Astrocyte (in vitro differentiated cells and primary cell): ENCODE measurements at regions not wholly inside any gene's neighbourhood (a gene's known extent, or its start where the extent isn't known, plus 50 kb on each side); places are given as distances from the start of the nearest gene placed in this dataset.

Experiments
- CTCF ChIP-seq: IDR thresholded peaks from 2 replicates; pipeline ENCODE4 v1.5.1; 2011; ENCODE audit warnings: low read depth, mild to moderate bottlenecking, inconsistent platforms, low read length, moderate library complexity; ENCODE audit not compliant: insufficient read depth
- EZH2 ChIP-seq: IDR thresholded peaks from 2 replicates; pipeline ENCODE4 v1.6.1; 2012; ENCODE audit warnings: mild to moderate bottlenecking, low read length, inconsistent platforms; ENCODE audit not compliant: insufficient read depth

DNA sequence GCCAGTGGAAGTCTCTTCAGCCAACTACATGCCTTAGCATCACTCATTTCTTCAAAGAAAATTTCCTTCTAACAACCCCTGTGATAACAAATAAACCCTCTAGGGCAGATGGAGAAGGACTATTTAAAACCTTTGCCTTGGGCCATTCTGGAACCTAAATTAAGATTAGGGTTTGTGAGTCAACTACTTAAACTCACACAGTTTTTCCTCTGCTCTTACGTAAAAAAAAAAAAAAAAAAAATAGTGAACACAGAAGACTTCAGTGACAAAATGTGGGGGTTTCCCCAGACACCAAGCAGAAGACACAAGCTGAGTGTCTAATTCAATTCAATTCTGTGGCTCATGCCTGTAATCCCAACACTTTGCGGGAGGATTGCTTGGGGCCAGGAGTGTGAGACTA is 65.8 kb upstream of the ERCC6L2 start:
- no peak for TF ChIP-seq CTCF
- TF ChIP-seq EZH2, result no peak
